ENCODE measurements at regions not wholly inside any gene's neighbourhood (a gene's known extent, or its start where the extent isn't known, plus 50 kb on each side); places are given as distances from the start of the nearest gene placed in this dataset.

- Histone ChIP-seq H3K36me3 (ENCODE audit: control insufficient read depth, insufficient read depth, low read length) (no peaks in the 10 kb centered on the region), H3K4ac (ENCODE audit: low read depth, low read length) (no peak overlapping the region), H3K18ac (ENCODE audit: low read length) (no peak overlapping the region), H3K79me2 (ENCODE audit: control insufficient read depth, insufficient read depth, low read length) (no peaks in the 10 kb centered on the region), H2BK5ac (ENCODE audit: low read length) (no peak overlapping the region), H2AK5ac (ENCODE audit: low read length) (no peak overlapping the region), H3K4me1 (ENCODE audit: control insufficient read depth, low read depth, low read length) (no peaks in the 10 kb centered on the region), H3K9ac (ENCODE audit: low read length) (no peak overlapping the region), H3K27me3 (ENCODE audit: insufficient read depth, low read length, poor library complexity) (no peaks in the 10 kb centered on the region), H4K8ac (ENCODE audit: low read depth, low read length) (no peak overlapping the region), H4K5ac (ENCODE audit: low read length) (no peak overlapping the region), H3K4me2 (ENCODE audit: low read length) (no peak overlapping the region), H3K27ac (ENCODE audit: low read depth, low read length) (no peak overlapping the region), H3K56ac (ENCODE audit: low read length) (no peak overlapping the region), H3K23ac (ENCODE audit: low read length) (no peak overlapping the region), H2BK120ac (ENCODE audit: low read depth, low read length) (no peak overlapping the region), H3K4me3 (ENCODE audit: low read length) (no peak overlapping the region), H3K79me1 (ENCODE audit: low read length) (no peaks in the 10 kb centered on the region), H2BK15ac (replicated peaks; ENCODE audit: low read depth) (no peak overlapping the region)
- no CpG with 5 or more reads among the region's 2 CpGs for WGBS (ENCODE audit: extremely low coverage, insufficient coverage, low lambda C conversion rate)
- no peak for DNase-seq
These were observed 155.0 kb upstream of the GRB10 start for GRCh38 chr7:50937727-50938126.

DNA sequence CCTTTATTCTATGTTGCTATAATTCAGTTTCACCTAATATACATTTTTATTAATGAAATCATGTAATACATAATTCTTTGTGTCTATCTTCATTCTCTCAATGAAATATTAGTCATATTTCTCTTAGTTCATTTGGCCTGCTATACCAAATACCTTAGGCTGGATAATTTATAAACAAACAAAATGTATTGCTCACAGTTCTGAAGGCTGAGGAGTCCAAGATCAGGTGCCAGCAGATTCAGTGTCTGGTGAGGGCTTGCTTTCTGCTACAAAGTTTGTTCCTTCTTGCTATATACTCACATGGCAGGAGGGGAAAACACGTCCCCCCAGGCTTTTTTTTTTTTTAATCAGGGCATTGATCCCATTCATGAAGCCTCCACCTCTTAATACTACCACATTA lies 143.4 kb upstream of the GRB10 start:
- Histone ChIP-seq H3K56ac (ENCODE audit: low read length) (no peak overlapping the region), H3K27ac (ENCODE audit: low read depth, low read length) (no peak overlapping the region), H2BK5ac (ENCODE audit: low read length) (no peak overlapping the region), H3K79me2 (ENCODE audit: control insufficient read depth, insufficient read depth, low read length) (no peaks in the 10 kb centered on the region), H4K8ac (ENCODE audit: low read depth, low read length) (no peak overlapping the region), H3K18ac (ENCODE audit: low read length) (no peak overlapping the region), H4K5ac (ENCODE audit: low read length) (no peak overlapping the region), H2BK15ac (replicated peaks; ENCODE audit: low read depth) (no peak overlapping the region), H3K4me2 (ENCODE audit: low read length) (no peak overlapping the region), H3K9ac (ENCODE audit: low read length) (no peak overlapping the region), H3K4ac (ENCODE audit: low read depth, low read length) (no peak overlapping the region), H2BK120ac (ENCODE audit: low read depth, low read length) (no peak overlapping the region), H3K4me1 (ENCODE audit: control insufficient read depth, low read depth, low read length) (no peaks in the 10 kb centered on the region), H3K27me3 (ENCODE audit: insufficient read depth, low read length, poor library complexity) (no peaks in the 10 kb centered on the region), H3K79me1 (ENCODE audit: low read length) (no peaks in the 10 kb centered on the region), H2AK5ac (ENCODE audit: low read length) (no peak overlapping the region), H3K4me3 (ENCODE audit: low read length) (no peak overlapping the region), H3K23ac (ENCODE audit: low read length) (no peak overlapping the region), H3K36me3 (ENCODE audit: control insufficient read depth, insufficient read depth, low read length) (no peaks in the 10 kb centered on the region)
- WGBS (ENCODE audit: extremely low coverage, insufficient coverage, low lambda C conversion rate) = no CpG with 5 or more reads among the region's 1 CpG
- no peak for DNase-seq

DNA sequence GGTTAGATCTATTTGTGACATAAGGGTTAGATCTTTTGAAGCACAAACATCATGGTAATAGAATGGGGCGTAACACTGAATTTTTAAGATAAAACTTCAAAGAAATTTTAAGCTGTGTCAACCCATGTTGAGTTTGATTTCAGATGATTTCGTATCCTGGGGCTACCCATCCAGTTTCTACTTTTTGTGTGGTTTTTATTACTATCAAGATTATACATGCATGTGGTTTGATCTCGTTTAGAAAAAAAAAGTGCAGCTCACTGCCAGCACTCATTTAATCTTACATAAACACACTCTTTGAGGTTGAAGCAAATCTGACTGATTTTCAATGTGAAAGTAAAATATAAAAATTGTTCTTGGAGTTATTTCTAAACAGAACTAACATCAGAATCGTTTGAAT lies 140.8 kb upstream of the GRB10 start:
- no peak overlapping the region for H2BK15ac ChIP-seq (replicated peaks; ENCODE audit: low read depth)
- no peak overlapping the region for H3K56ac ChIP-seq (ENCODE audit: low read length)
- H3K79me2 ChIP-seq (ENCODE audit: control insufficient read depth, insufficient read depth, low read length) = no peaks in the 10 kb centered on the region
- H3K79me1 ChIP-seq (ENCODE audit: low read length) = no peaks in the 10 kb centered on the region
- no peak overlapping the region for H3K27ac ChIP-seq (ENCODE audit: low read depth, low read length)
- H3K4me2 ChIP-seq (ENCODE audit: low read length) = no peak overlapping the region
- H3K18ac ChIP-seq (ENCODE audit: low read length) = no peak overlapping the region
- no peaks in the 10 kb centered on the region for H3K27me3 ChIP-seq (ENCODE audit: insufficient read depth, low read length, poor library complexity)
- no CpG with 5 or more reads among the region's 4 CpGs for WGBS (ENCODE audit: extremely low coverage, insufficient coverage, low lambda C conversion rate)
- H4K8ac ChIP-seq (ENCODE audit: low read depth, low read length) = no peak overlapping the region
- no peak for DNase-seq
- no peak overlapping the region for H2BK120ac ChIP-seq (ENCODE audit: low read depth, low read length)
- H3K4me1 ChIP-seq (ENCODE audit: control insufficient read depth, low read depth, low read length) = no peaks in the 10 kb centered on the region
- no peak overlapping the region for H2AK5ac ChIP-seq (ENCODE audit: low read length)
- H4K5ac ChIP-seq (ENCODE audit: low read length) = no peak overlapping the region
- no peak overlapping the region for H3K4ac ChIP-seq (ENCODE audit: low read depth, low read length)
- H3K36me3 ChIP-seq (ENCODE audit: control insufficient read depth, insufficient read depth, low read length) = no peaks in the 10 kb centered on the region
- no peak overlapping the region for H3K4me3 ChIP-seq (ENCODE audit: low read length)
- H3K9ac ChIP-seq (ENCODE audit: low read length) = no peak overlapping the region
- H2BK5ac ChIP-seq (ENCODE audit: low read length) = no peak overlapping the region
- no peak overlapping the region for H3K23ac ChIP-seq (ENCODE audit: low read length)

DNA sequence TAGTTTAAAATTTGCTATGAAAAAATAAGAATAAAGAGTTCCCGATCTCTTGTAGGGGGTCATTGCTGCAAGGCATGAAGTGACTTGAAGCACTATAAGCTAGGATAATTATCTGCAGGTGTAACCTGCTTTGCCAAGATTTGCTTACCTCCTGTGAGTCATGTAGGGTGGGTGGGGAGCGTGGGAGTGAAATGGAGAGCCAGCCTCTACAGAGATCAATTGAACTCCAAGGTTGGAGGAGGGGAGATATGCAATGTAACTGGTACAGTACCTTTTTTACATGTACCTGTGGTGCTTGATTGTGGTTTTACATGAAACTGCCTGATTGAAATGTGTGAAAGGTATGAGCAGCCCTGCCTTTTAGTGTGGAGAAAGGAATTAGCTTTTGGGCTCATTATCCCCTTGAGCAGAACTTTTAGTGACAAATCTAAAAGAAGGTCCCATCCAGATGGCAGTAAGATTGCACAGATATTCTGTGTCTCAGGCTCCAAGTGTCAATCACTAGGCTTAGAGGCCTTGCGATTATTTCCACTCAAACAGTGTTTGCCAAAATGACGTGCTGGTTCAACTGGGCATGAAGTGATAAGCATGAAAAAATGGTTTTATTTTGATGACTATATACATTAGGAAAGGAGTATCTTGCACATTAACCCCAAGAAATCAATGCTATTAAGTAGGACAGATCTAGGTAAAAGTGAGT lies 138.6 kb upstream of the GRB10 start:
- Histone ChIP-seq H3K4me3 (ENCODE audit: low read length) (no peak overlapping the region), H2BK15ac (replicated peaks; ENCODE audit: low read depth) (no peak overlapping the region), H4K8ac (ENCODE audit: low read depth, low read length) (no peak overlapping the region), H3K23ac (ENCODE audit: low read length) (no peak overlapping the region), H3K4me1 (ENCODE audit: control insufficient read depth, low read depth, low read length) (no peaks in the 10 kb centered on the region), H2BK5ac (ENCODE audit: low read length) (no peak overlapping the region), H3K4me2 (ENCODE audit: low read length) (no peak overlapping the region), H3K36me3 (ENCODE audit: control insufficient read depth, insufficient read depth, low read length) (no peaks in the 10 kb centered on the region), H3K56ac (ENCODE audit: low read length) (no peak overlapping the region), H3K79me1 (ENCODE audit: low read length) (no peaks in the 10 kb centered on the region), H3K9ac (ENCODE audit: low read length) (no peak overlapping the region), H3K27ac (ENCODE audit: low read depth, low read length) (no peak overlapping the region), H3K79me2 (ENCODE audit: control insufficient read depth, insufficient read depth, low read length) (no peaks in the 10 kb centered on the region), H3K27me3 (ENCODE audit: insufficient read depth, low read length, poor library complexity) (no peaks in the 10 kb centered on the region), H2AK5ac (ENCODE audit: low read length) (no peak overlapping the region), H3K4ac (ENCODE audit: low read depth, low read length) (no peak overlapping the region), H4K5ac (ENCODE audit: low read length) (no peak overlapping the region), H3K18ac (ENCODE audit: low read length) (no peak overlapping the region), H2BK120ac (ENCODE audit: low read depth, low read length) (no peak overlapping the region)
- WGBS (ENCODE audit: extremely low coverage, insufficient coverage, low lambda C conversion rate) = no CpG with 5 or more reads among the region's 4 CpGs
- DNase-seq = no peak

DNA sequence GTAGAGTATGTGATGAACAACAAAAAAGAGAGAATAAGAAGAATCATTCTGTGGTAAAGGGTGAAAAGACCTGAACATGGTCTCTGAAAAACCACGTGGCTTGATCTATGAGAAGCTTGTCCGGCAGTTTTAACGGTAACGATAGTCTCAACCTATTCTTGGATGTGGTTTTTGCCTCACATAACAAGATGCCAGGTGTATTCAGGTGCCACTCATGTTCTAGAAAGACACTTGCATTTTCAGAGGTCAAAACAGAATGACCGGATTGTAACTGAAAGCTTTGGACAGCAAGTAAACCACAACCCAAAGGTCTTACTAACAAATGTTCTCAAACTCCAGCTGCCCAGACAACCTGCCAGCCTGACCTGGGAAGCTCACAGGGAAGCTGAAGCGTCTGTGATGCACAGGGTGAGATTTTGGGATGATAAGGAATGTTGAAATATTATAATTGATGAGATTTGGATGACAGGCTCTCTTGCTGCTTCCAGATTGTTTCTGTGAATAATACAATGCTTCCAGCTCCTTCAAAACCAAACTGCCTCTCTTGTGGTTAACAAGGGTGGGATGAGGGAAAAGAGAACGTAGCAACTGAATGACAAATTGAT lies 137.4 kb upstream of the GRB10 start:
- Histone ChIP-seq H3K4ac (ENCODE audit: low read depth, low read length) (no peak overlapping the region), H3K4me3 (ENCODE audit: low read length) (no peak overlapping the region), H2BK120ac (ENCODE audit: low read depth, low read length) (no peak overlapping the region), H2BK5ac (ENCODE audit: low read length) (no peak overlapping the region), H3K9ac (ENCODE audit: low read length) (no peak overlapping the region), H3K4me2 (ENCODE audit: low read length) (no peak overlapping the region), H3K27me3 (ENCODE audit: insufficient read depth, low read length, poor library complexity) (no peaks in the 10 kb centered on the region), H3K18ac (ENCODE audit: low read length) (no peak overlapping the region), H4K5ac (ENCODE audit: low read length) (no peak overlapping the region), H2AK5ac (ENCODE audit: low read length) (no peak overlapping the region), H3K56ac (ENCODE audit: low read length) (no peak overlapping the region), H3K23ac (ENCODE audit: low read length) (no peak overlapping the region), H3K4me1 (ENCODE audit: control insufficient read depth, low read depth, low read length) (no peaks in the 10 kb centered on the region), H4K8ac (ENCODE audit: low read depth, low read length) (no peak overlapping the region), H2BK15ac (replicated peaks; ENCODE audit: low read depth) (no peak overlapping the region), H3K27ac (ENCODE audit: low read depth, low read length) (no peak overlapping the region), H3K36me3 (ENCODE audit: control insufficient read depth, insufficient read depth, low read length) (no peaks in the 10 kb centered on the region), H3K79me2 (ENCODE audit: control insufficient read depth, insufficient read depth, low read length) (no peaks in the 10 kb centered on the region), H3K79me1 (ENCODE audit: low read length) (no peaks in the 10 kb centered on the region)
- no CpG with 5 or more reads among the region's 7 CpGs for WGBS (ENCODE audit: extremely low coverage, insufficient coverage, low lambda C conversion rate)
- no peak for DNase-seq

DNA sequence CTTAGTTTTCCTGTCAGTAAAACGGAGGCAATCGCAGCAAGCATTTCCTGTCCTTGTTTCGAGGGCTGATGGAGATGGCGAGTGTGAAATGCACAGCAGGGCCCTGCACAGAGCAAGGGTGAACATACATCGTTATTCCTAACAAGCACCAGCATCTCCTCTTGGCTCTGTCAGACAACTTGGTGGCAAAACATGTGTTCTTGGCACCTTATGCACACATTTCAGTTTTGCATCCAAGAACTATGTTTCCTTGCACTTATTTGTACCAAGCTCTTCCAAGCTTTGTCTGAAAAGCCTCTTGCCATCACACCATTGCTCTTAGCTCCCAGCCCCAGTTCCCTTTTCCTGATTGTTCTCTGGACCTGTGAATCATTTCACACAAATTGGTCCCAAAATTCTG lies 132.9 kb upstream of the GRB10 start:
- Histone ChIP-seq H3K18ac (ENCODE audit: low read length) (no peak overlapping the region), H4K5ac (ENCODE audit: low read length) (no peak overlapping the region), H2BK15ac (replicated peaks; ENCODE audit: low read depth) (no peak overlapping the region), H2AK5ac (ENCODE audit: low read length) (no peak overlapping the region), H3K36me3 (ENCODE audit: control insufficient read depth, insufficient read depth, low read length) (no peaks in the 10 kb centered on the region), H4K8ac (ENCODE audit: low read depth, low read length) (no peak overlapping the region), H3K79me2 (ENCODE audit: control insufficient read depth, insufficient read depth, low read length) (no peaks in the 10 kb centered on the region), H3K4ac (ENCODE audit: low read depth, low read length) (no peak overlapping the region), H3K4me3 (ENCODE audit: low read length) (no peak overlapping the region), H3K9ac (ENCODE audit: low read length) (no peak overlapping the region), H3K27ac (ENCODE audit: low read depth, low read length) (no peak overlapping the region), H3K4me2 (ENCODE audit: low read length) (no peak overlapping the region), H2BK120ac (ENCODE audit: low read depth, low read length) (no peak overlapping the region), H3K56ac (ENCODE audit: low read length) (no peak overlapping the region), H3K79me1 (ENCODE audit: low read length) (no peaks in the 10 kb centered on the region), H3K4me1 (ENCODE audit: control insufficient read depth, low read depth, low read length) (no peaks in the 10 kb centered on the region), H2BK5ac (ENCODE audit: low read length) (no peak overlapping the region), H3K27me3 (ENCODE audit: insufficient read depth, low read length, poor library complexity) (no peaks in the 10 kb centered on the region), H3K23ac (ENCODE audit: low read length) (no peak overlapping the region)
- DNase-seq = no peak
- WGBS (ENCODE audit: extremely low coverage, insufficient coverage, low lambda C conversion rate) = no CpG with 5 or more reads among the region's 5 CpGs
